ENCODE measurements at regions not wholly inside any gene's neighbourhood (a gene's known extent, or its start where the extent isn't known, plus 50 kb on each side); places are given as distances from the start of the nearest gene placed in this dataset.

DNA sequence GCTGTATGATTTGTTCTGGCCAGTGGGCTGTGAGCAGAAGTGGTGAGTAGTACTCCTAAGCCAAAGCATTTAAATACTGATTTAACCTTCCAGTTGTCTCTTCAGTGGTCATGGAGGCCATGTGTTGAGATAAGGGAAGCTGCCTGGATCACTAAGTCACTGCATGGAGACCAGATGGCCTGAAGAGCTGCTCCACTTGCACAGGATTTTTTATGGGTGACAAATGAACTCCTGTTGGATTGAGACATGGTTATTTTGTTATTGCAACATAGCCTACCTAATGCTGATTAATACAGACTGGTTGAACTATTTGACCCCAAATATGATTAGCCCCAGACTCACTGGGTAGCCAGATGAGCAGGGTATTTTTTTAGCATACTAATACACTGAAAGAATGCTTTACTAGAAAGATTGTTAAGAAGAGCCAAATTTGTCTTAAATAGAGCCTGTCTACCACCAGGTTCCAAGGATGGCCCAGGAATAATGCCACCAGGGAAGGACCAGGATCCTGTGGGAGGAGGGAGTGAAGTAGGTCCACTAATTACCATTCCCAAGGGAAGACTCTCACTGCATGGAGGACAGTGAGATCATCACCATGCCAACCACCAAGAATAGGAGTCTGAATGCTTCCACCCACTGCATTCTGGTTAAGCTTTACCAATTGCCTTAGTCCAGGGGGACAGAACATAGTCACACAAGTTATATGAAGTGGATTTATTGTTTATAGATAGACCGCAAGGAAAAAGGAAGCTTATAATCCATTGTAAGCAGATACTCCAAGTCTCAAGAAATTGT lies 187.4 kb upstream of the IRX6 start:
- Histone ChIP-seq H3K4me1 (ENCODE audit: control insufficient read depth in 1 of 2, insufficient read depth in 2 of 2, low read depth in 1 of 2, low read length in 1 of 2) (peaks cover 0 to 19% of the 10 kb centered on the region in 2 experiments; a peak in 1 of 4 replicates), H3K36me3 (replicated peaks in 1 of 2; ENCODE audit: control insufficient read depth in 1 of 2, insufficient read depth in 2 of 2, low read length in 1 of 2) (no peaks in the 10 kb centered on the region), H3K4me2 (no peak overlapping the region), H4K20me1 (ENCODE audit: insufficient read depth) (no peaks in the 10 kb centered on the region), H3K79me2 (ENCODE audit: insufficient read depth) (no peaks in the 10 kb centered on the region), H3K4me3 (ENCODE audit: low read depth in 2 of 2, low read length in 1 of 2) (no peak overlapping the region), H3K9me2 (no peaks in the 10 kb centered on the region), H3K9me3 (no peaks in the 10 kb centered on the region), H3F3A (replicated peaks; ENCODE audit: insufficient read depth) (no peaks in the 10 kb centered on the region), H3K27me3 (ENCODE audit: insufficient read depth) (no peaks in the 10 kb centered on the region), H3K9ac (no peak overlapping the region), H3K27ac (ENCODE audit: low read depth in 2 of 2, low read length in 1 of 2) (no peak overlapping the region), H2AFZ (ENCODE audit: low read depth) (no peak overlapping the region)
- DNase-seq, result no peak
- TF ChIP-seq, protein P1, sequence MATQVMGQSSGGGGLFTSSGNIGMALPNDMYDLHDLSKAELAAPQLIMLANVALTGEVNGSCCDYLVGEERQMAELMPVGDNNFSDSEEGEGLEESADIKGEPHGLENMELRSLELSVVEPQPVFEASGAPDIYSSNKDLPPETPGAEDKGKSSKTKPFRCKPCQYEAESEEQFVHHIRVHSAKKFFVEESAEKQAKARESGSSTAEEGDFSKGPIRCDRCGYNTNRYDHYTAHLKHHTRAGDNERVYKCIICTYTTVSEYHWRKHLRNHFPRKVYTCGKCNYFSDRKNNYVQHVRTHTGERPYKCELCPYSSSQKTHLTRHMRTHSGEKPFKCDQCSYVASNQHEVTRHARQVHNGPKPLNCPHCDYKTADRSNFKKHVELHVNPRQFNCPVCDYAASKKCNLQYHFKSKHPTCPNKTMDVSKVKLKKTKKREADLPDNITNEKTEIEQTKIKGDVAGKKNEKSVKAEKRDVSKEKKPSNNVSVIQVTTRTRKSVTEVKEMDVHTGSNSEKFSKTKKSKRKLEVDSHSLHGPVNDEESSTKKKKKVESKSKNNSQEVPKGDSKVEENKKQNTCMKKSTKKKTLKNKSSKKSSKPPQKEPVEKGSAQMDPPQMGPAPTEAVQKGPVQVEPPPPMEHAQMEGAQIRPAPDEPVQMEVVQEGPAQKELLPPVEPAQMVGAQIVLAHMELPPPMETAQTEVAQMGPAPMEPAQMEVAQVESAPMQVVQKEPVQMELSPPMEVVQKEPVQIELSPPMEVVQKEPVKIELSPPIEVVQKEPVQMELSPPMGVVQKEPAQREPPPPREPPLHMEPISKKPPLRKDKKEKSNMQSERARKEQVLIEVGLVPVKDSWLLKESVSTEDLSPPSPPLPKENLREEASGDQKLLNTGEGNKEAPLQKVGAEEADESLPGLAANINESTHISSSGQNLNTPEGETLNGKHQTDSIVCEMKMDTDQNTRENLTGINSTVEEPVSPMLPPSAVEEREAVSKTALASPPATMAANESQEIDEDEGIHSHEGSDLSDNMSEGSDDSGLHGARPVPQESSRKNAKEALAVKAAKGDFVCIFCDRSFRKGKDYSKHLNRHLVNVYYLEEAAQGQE (IDR thresholded peaks at IDR 0.05; ENCODE audit: low read depth, low read length), result no peak
- TF ChIP-seq, protein P2, sequence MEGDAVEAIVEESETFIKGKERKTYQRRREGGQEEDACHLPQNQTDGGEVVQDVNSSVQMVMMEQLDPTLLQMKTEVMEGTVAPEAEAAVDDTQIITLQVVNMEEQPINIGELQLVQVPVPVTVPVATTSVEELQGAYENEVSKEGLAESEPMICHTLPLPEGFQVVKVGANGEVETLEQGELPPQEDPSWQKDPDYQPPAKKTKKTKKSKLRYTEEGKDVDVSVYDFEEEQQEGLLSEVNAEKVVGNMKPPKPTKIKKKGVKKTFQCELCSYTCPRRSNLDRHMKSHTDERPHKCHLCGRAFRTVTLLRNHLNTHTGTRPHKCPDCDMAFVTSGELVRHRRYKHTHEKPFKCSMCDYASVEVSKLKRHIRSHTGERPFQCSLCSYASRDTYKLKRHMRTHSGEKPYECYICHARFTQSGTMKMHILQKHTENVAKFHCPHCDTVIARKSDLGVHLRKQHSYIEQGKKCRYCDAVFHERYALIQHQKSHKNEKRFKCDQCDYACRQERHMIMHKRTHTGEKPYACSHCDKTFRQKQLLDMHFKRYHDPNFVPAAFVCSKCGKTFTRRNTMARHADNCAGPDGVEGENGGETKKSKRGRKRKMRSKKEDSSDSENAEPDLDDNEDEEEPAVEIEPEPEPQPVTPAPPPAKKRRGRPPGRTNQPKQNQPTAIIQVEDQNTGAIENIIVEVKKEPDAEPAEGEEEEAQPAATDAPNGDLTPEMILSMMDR (IDR thresholded peaks at IDR 0.05), result no peak
- TF ChIP-seq CHD2 (IDR thresholded peaks at IDR 0.05; ENCODE audit: low read length, partially characterized antibody) (no peak), JUND (IDR thresholded peaks at IDR 0.05) (no peak), NRF1 (IDR thresholded peaks at IDR 0.05; ENCODE audit: low read depth, low read length) (no peak), MXI1 (IDR thresholded peaks at IDR 0.05; ENCODE audit: low read depth, low read length) (no peak), YY1 (IDR thresholded peaks at IDR 0.05; ENCODE audit: low read depth) (no peak), TAF1 (IDR thresholded peaks at IDR 0.05; ENCODE audit: borderline replicate concordance, low read depth, low read length) (no peak), EP300 (IDR thresholded peaks at IDR 0.05; ENCODE audit: borderline replicate concordance in 1 of 2, low read depth in 1 of 2, low read length in 1 of 2) (no peak), RAD21 (IDR thresholded peaks at IDR 0.05; ENCODE audit: low read length) (no peak), RXRA (IDR thresholded peaks at IDR 0.05; ENCODE audit: borderline replicate concordance, low read depth) (no peak), FOXJ3 (CRISPR knock-in tag; IDR thresholded peaks at IDR 0.05) (no peak)
- TF ChIP-seq, protein P3, sequence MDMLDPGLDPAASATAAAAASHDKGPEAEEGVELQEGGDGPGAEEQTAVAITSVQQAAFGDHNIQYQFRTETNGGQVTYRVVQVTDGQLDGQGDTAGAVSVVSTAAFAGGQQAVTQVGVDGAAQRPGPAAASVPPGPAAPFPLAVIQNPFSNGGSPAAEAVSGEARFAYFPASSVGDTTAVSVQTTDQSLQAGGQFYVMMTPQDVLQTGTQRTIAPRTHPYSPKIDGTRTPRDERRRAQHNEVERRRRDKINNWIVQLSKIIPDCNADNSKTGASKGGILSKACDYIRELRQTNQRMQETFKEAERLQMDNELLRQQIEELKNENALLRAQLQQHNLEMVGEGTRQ (IDR thresholded peaks at IDR 0.05; ENCODE audit: borderline replicate concordance, low read depth, low read length), result no peak
- TF ChIP-seq, protein P4, sequence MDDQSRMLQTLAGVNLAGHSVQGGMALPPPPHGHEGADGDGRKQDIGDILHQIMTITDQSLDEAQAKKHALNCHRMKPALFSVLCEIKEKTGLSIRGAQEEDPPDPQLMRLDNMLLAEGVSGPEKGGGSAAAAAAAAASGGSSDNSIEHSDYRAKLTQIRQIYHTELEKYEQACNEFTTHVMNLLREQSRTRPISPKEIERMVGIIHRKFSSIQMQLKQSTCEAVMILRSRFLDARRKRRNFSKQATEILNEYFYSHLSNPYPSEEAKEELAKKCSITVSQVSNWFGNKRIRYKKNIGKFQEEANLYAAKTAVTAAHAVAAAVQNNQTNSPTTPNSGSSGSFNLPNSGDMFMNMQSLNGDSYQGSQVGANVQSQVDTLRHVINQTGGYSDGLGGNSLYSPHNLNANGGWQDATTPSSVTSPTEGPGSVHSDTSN (IDR thresholded peaks at IDR 0.05), result no peak
- TF ChIP-seq, protein P5, sequence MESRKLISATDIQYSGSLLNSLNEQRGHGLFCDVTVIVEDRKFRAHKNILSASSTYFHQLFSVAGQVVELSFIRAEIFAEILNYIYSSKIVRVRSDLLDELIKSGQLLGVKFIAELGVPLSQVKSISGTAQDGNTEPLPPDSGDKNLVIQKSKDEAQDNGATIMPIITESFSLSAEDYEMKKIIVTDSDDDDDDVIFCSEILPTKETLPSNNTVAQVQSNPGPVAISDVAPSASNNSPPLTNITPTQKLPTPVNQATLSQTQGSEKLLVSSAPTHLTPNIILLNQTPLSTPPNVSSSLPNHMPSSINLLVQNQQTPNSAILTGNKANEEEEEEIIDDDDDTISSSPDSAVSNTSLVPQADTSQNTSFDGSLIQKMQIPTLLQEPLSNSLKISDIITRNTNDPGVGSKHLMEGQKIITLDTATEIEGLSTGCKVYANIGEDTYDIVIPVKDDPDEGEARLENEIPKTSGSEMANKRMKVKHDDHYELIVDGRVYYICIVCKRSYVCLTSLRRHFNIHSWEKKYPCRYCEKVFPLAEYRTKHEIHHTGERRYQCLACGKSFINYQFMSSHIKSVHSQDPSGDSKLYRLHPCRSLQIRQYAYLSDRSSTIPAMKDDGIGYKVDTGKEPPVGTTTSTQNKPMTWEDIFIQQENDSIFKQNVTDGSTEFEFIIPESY (IDR thresholded peaks at IDR 0.05; ENCODE audit: borderline replicate concordance, low read depth), result no peak
- WGBS (ENCODE audit: low lambda C conversion rate), result 63% methylated on average over 1 of the region's 1 CpG
- POLR2A ChIA-PET, result no interaction called here
- CTCF ChIA-PET, result interaction anchor here (2.2 kb wide), 1 partner anchor 16 kb away, joined by 6 read pairs; no protein-coding TSS in a partner anchor

Data from SK-N-SH (cell line).